OCI-LY1 (cell line): ENCODE measurements at regions not wholly inside any gene's neighbourhood (a gene's known extent, or its start where the extent isn't known, plus 50 kb on each side); places are given as distances from the start of the nearest gene placed in this dataset.

Experiments used
- H2AFZ ChIP-seq: fragments of 200-600 bp; sonication (generic), shearing (Covaris generic); 2 replicates; pipeline ENCODE4 v1.6.0; 2014; ENCODE audit warnings: antibody characterized with exemption, mild to moderate bottlenecking, low read length
- H3F3A ChIP-seq: fragments of 200-600 bp; sonication (generic), shearing (Covaris generic); 2 replicates; pipeline ENCODE4 v1.6.0; 2014; ENCODE audit warnings: mild to moderate bottlenecking, antibody characterized with exemption, low read length, moderate library complexity; ENCODE audit not compliant: insufficient read depth
- H3K27ac ChIP-seq: fragments of 200-600 bp; sonication (generic); 2 replicates; pipeline ENCODE4 v1.5.1; 2014; ENCODE audit warnings: low read length, mixed run types, mild to moderate bottlenecking, low read depth; ENCODE audit not compliant: poor library complexity, severe bottlenecking
- H3K27me3 ChIP-seq: fragments of 200-600 bp; sonication (generic); 2 replicates; pipeline ENCODE4 v1.6.0; 2014; ENCODE audit warnings: antibody characterized with exemption, mild to moderate bottlenecking, low read length, moderate library complexity; ENCODE audit not compliant: insufficient read depth
- H3K36me3 ChIP-seq: fragments of 200-600 bp; sonication (generic); 2 replicates; pipeline ENCODE4 v1.6.1; 2014; ENCODE audit warnings: mild to moderate bottlenecking, antibody characterized with exemption, low read length, moderate library complexity, mixed read lengths; ENCODE audit not compliant: insufficient read depth
- H3K4me1 ChIP-seq: fragments of 200-600 bp; sonication (generic); 2 replicates; pipeline ENCODE4 v1.5.1; 2014; ENCODE audit warnings: mild to moderate bottlenecking, low read length, moderate library complexity; ENCODE audit not compliant: insufficient read depth, severe bottlenecking
- H3K4me2 ChIP-seq: fragments of 200-600 bp; sonication (generic), shearing (Covaris generic); 2 replicates; pipeline ENCODE4 v1.6.1; 2014; ENCODE audit warnings: low read length
- H3K4me3 ChIP-seq: fragments of 200-600 bp; sonication (generic); 2 replicates; pipeline ENCODE4 v1.5.1; 2014; ENCODE audit warnings: low read length, low read depth, mild to moderate bottlenecking, mixed read lengths; ENCODE audit not compliant: poor library complexity, severe bottlenecking
- H3K79me2 ChIP-seq: fragments of 200-600 bp; shearing (Covaris generic); 2 replicates; pipeline ENCODE4 v1.6.1; 2016; ENCODE audit warnings: mixed run types, low read length, mixed read lengths; ENCODE audit not compliant: insufficient read depth
- H3K9ac ChIP-seq: fragments of 200-600 bp; sonication (generic), shearing (Covaris generic); 2 replicates; pipeline ENCODE4 v1.6.1; 2014; ENCODE audit warnings: mild to moderate bottlenecking, low read length, mixed read lengths
- H3K9me2 ChIP-seq: fragments of 200-600 bp; sonication (generic), shearing (Covaris generic); 2 replicates; pipeline ENCODE4 v1.6.1; 2014; ENCODE audit warnings: low read depth, mild to moderate bottlenecking, low read length, mixed read lengths
- H3K9me3 ChIP-seq: fragments of 200-600 bp; shearing (Covaris generic); 2 replicates; pipeline ENCODE4 v1.6.1; 2014; ENCODE audit warnings: low read length, mixed read lengths
- H4K20me1 ChIP-seq: fragments of 200-600 bp; sonication (generic), shearing (Covaris generic); 2 replicates; pipeline ENCODE4 v1.6.0; 2016; ENCODE audit warnings: mild to moderate bottlenecking, low read length; ENCODE audit not compliant: insufficient read depth
- CTCF ChIP-seq: fragments of 200-600 bp; sonication (generic), shearing (Covaris generic); IDR thresholded peaks from 2 replicates; pipeline ENCODE4 v1.5.1; 2017; ENCODE audit warnings: mild to moderate bottlenecking, antibody characterized with exemption, low read length, moderate library complexity, mixed read lengths
- EZH2 ChIP-seq: fragments of 200-600 bp; sonication (generic), shearing (Covaris generic); IDR thresholded peaks from 2 replicates; pipeline ENCODE4 v1.8.0; 2017; ENCODE audit warnings: borderline replicate concordance, mixed run types, mild to moderate bottlenecking, antibody characterized with exemption, low read length, moderate library complexity, mixed read lengths

GRCh38 chr14:23862513-23862912, 91.1 kb upstream of the DHRS4 start:
- no peak overlapping the region for H3K4me3 ChIP-seq
- H4K20me1 ChIP-seq = no peaks in the 10 kb centered on the region
- no peak overlapping the region for H3K9ac ChIP-seq
- no peaks in the 10 kb centered on the region for H3K36me3 ChIP-seq
- H2AFZ ChIP-seq = no peak overlapping the region
- no peaks in the 10 kb centered on the region for H3K9me2 ChIP-seq
- H3K4me2 ChIP-seq = no peak overlapping the region
- TF ChIP-seq EZH2 = no peak
- TF ChIP-seq CTCF = no peak
- H3F3A ChIP-seq = no peaks in the 10 kb centered on the region
- no peaks in the 10 kb centered on the region for H3K9me3 ChIP-seq
- H3K27ac ChIP-seq = no peak overlapping the region
- H3K27me3 ChIP-seq = no peaks in the 10 kb centered on the region
- no peaks in the 10 kb centered on the region for H3K79me2 ChIP-seq
- no peaks in the 10 kb centered on the region for H3K4me1 ChIP-seq

GRCh38 chr14:23863836-23864235, 89.7 kb upstream of the DHRS4 start:
- TF ChIP-seq EZH2 (no peak), CTCF (no peak)
- Histone ChIP-seq H3K27ac (no peak overlapping the region), H3F3A (no peaks in the 10 kb centered on the region), H3K4me1 (no peaks in the 10 kb centered on the region), H4K20me1 (no peaks in the 10 kb centered on the region), H3K9me3 (no peaks in the 10 kb centered on the region), H3K4me3 (no peak overlapping the region), H3K27me3 (no peaks in the 10 kb centered on the region), H3K9me2 (no peaks in the 10 kb centered on the region), H3K36me3 (no peaks in the 10 kb centered on the region), H3K9ac (no peak overlapping the region), H3K79me2 (no peaks in the 10 kb centered on the region), H2AFZ (no peak overlapping the region), H3K4me2 (no peak overlapping the region)

- H3K36me3 ChIP-seq = no peaks in the 10 kb centered on the region
- H3K9me2 ChIP-seq = no peaks in the 10 kb centered on the region
- no peak overlapping the region for H3K4me2 ChIP-seq
- TF ChIP-seq EZH2 (no peak), CTCF (no peak)
- no peak overlapping the region for H3K9ac ChIP-seq
- H3F3A ChIP-seq = no peaks in the 10 kb centered on the region
- H3K9me3 ChIP-seq = no peaks in the 10 kb centered on the region
- no peaks in the 10 kb centered on the region for H3K27me3 ChIP-seq
- H3K27ac ChIP-seq = no peak overlapping the region
- no peaks in the 10 kb centered on the region for H3K79me2 ChIP-seq
- no peaks in the 10 kb centered on the region for H3K4me1 ChIP-seq
- no peak overlapping the region for H3K4me3 ChIP-seq
- H4K20me1 ChIP-seq = no peaks in the 10 kb centered on the region
- no peak overlapping the region for H2AFZ ChIP-seq
Observed at GRCh38 chr14:23864259-23864658, 89.3 kb upstream of the DHRS4 start.
